K562 (cell line): ENCODE measurements at regions not wholly inside any gene's neighbourhood (a gene's known extent, or its start where the extent isn't known, plus 50 kb on each side); places are given as distances from the start of the nearest gene placed in this dataset.

ENCODE experiments used
- ARNT ChIP-seq, 2 experiments: fragments of 450-650 bp; IDR thresholded peaks; 2 replicates each; pipeline ENCODE4 v1.6.1; 2016; ENCODE audit warnings: mild to moderate bottlenecking in 1 of 2
- LEF1 ChIP-seq: fragments of 450-650 bp; IDR thresholded peaks from 2 replicates; pipeline ENCODE4 v1.6.1; 2016; ENCODE audit warnings: mild to moderate bottlenecking
- NCOA6 ChIP-seq: fragments of 450-650 bp; IDR thresholded peaks from 2 replicates; pipeline ENCODE4 v1.6.1; 2017; ENCODE audit warnings: mild to moderate bottlenecking
- NR2F6 ChIP-seq: fragments of 450-650 bp; formaldehyde crosslinking; IDR thresholded peaks from 2 replicates; pipeline ENCODE4 v1.4.0; 2020; ENCODE audit warnings: mild to moderate bottlenecking
- RBM39 ChIP-seq: fragments of 200-400 bp; formaldehyde crosslinking; optimal IDR thresholded peaks from 2 replicates; pipeline ENCODE3; 2018; ENCODE audit warnings: low read depth, low read length
- SIN3A ChIP-seq, 2 experiments: fragments of 150-350 bp in 1 of 2; IDR thresholded peaks; 2 replicates each; pipeline ENCODE4 v1.6.1; 2011 to 2016; ENCODE audit warnings: borderline replicate concordance in 2 of 2, low read depth in 2 of 2, low read length in 2 of 2, mild to moderate bottlenecking in 2 of 2, moderate library complexity in 2 of 2; ENCODE audit not compliant: control insufficient read depth in 1 of 2
- SPI1 ChIP-seq: IDR thresholded peaks from 2 replicates; pipeline ENCODE4 v1.6.1; 2011; ENCODE audit warnings: low read depth, low read length, control low read depth, borderline replicate concordance
- TEAD2 ChIP-seq: fragments of 450-650 bp; IDR thresholded peaks from 2 replicates; pipeline ENCODE4 v1.6.1; 2016; ENCODE audit warnings: missing genetic modification characterization, control low read depth, missing compliant biosample characterization
- TF ChIP-seq, protein P1 (sequence below): fragments of 450-650 bp; IDR thresholded peaks from 2 replicates; pipeline ENCODE4 v1.7.1; 2018; ENCODE audit warnings: mild to moderate bottlenecking, low read depth; ENCODE audit not compliant: partially characterized antibody

GRCh38 chr18:78741381-78742217, 238.0 kb upstream of the SALL3 start (continued):
- TF ChIP-seq, protein P1, sequence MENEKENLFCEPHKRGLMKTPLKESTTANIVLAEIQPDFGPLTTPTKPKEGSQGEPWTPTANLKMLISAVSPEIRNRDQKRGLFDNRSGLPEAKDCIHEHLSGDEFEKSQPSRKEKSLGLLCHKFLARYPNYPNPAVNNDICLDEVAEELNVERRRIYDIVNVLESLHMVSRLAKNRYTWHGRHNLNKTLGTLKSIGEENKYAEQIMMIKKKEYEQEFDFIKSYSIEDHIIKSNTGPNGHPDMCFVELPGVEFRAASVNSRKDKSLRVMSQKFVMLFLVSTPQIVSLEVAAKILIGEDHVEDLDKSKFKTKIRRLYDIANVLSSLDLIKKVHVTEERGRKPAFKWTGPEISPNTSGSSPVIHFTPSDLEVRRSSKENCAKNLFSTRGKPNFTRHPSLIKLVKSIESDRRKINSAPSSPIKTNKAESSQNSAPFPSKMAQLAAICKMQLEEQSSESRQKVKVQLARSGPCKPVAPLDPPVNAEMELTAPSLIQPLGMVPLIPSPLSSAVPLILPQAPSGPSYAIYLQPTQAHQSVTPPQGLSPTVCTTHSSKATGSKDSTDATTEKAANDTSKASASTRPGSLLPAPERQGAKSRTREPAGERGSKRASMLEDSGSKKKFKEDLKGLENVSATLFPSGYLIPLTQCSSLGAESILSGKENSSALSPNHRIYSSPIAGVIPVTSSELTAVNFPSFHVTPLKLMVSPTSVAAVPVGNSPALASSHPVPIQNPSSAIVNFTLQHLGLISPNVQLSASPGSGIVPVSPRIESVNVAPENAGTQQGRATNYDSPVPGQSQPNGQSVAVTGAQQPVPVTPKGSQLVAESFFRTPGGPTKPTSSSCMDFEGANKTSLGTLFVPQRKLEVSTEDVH, result no peak
- TF ChIP-seq LEF1 (no peak), SIN3A (IDR thresholded peaks at IDR 0.05; ENCODE audit: borderline replicate concordance in 2 of 2, control insufficient read depth in 1 of 2, low read depth in 2 of 2, low read length in 2 of 2) (no peak), RBM39 (no peak), NCOA6 (no peak), TEAD2 (no peak), SPI1 (no peak), NR2F6 (CRISPR knock-in tag) (no peak), ARNT (IDR thresholded peaks at IDR 0.05) (no peak)
